HG03139 (cell line): ENCODE measurements at regions not wholly inside any gene's neighbourhood (a gene's known extent, or its start where the extent isn't known, plus 50 kb on each side); places are given as distances from the start of the nearest gene placed in this dataset.

Source experiments
- ATAC-seq: cut with Tn5 transposase; IDR thresholded peaks from one replicate; pipeline ENCODE4 v1.9.1; 2021; ENCODE audit not compliant: unreplicated experiment

GRCh38 chr4:114349543-114350175 is 248.9 kb upstream of the UGT8 start:
- ATAC-seq: no peak

- ATAC-seq: no peak
Measured at GRCh38 chr4:114358901-114359300, 239.7 kb upstream of the UGT8 start.

DNA sequence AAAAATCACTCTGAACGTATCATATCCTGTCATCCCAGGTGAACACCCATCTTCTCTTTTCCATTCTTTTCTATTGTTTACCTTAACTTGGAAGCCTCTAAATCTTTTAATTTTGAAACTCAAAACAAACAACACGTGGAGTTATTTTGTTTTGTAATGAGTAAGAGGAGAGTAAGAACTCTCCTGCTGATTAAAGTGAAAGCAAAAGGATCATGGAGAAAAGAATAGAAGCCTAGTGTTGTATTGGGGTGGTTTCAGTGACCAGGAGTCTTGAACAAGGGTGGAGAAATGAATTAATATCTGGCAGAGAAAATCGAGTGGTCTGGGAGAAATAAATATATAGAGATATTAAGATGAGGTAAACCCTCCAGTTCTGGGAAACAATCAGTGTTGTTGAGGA is 237.4 kb upstream of the UGT8 start:
- no peak for ATAC-seq

GRCh38 chr4:114364857-114365256 is 233.8 kb upstream of the UGT8 start:
- no peak for ATAC-seq

DNA sequence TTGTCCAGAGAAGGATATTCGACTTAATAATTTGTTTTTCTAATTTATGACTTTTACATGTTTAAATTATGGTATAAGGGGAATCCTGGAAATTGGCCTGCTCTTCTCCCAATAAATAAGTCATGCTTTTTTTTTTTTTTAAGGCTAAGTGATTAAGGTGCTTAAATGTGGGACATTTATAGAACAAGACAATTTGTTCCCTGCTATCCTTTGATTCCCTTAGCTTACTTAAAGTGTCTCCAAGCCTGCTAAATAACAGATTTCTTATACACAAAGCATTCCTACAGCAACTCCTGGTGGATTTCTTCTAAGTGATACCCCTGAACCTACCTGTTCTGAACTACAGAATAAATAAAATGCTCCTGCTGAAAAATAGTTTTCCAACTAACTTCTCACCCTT is 233.0 kb upstream of the UGT8 start:
- ATAC-seq: no peak

GRCh38 chr4:114366368-114366767 is 232.2 kb upstream of the UGT8 start:
- no peak for ATAC-seq

- ATAC-seq: no peak
Measured at GRCh38 chr4:114368751-114369150, 229.9 kb upstream of the UGT8 start.

- no peak for ATAC-seq
Measured at GRCh38 chr4:114373508-114373907, 225.1 kb upstream of the UGT8 start.

- no peak for ATAC-seq
Measured at GRCh38 chr4:114378305-114378903, 220.2 kb upstream of the UGT8 start.

DNA sequence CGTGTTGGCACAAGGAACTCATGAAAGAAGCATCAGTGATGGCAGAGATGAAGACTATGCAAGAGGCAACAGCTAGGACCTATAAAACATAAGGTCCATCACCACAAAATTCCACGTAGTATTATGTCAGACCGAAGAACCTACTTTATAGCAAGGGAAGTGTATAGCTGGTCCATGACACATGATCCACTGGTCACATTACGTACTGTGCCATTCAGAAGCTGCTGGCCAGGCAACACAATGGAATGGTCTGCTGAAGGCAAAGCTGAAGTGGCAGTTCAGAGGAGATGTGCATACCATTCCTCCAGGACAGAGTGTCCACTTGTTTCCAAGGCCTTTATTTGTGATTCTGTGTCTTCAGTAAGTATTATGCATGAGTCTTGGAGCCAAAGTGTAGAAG is 215.5 kb upstream of the UGT8 start:
- ATAC-seq: no peak

DNA sequence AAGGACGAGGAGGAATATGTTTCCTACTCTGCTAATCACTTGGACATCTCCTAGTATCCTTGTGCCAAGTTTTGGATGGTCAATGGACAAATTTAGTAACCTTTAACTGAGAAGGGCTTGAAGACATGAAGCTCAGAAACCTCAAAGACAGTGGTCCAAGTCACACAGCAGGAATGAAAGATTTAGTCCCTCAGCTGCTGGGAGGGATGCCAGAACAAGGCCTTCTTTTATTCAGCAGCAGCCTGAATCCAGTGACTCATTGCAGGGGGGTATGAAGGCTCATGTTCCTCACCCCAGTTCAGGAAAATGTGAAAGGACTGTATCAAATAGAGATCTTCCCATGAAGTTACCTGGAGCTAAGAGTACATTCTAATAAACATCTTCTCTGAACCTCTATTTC is 214.9 kb upstream of the UGT8 start:
- no peak for ATAC-seq

- no peak for ATAC-seq
Measured at GRCh38 chr4:114384629-114385028, 214.0 kb upstream of the UGT8 start.

GRCh38 chr4:114385195-114385985 is 213.2 kb upstream of the UGT8 start:
- ATAC-seq: no peak

- no peak for ATAC-seq
Measured at GRCh38 chr4:114386637-114387233, 211.9 kb upstream of the UGT8 start.

DNA sequence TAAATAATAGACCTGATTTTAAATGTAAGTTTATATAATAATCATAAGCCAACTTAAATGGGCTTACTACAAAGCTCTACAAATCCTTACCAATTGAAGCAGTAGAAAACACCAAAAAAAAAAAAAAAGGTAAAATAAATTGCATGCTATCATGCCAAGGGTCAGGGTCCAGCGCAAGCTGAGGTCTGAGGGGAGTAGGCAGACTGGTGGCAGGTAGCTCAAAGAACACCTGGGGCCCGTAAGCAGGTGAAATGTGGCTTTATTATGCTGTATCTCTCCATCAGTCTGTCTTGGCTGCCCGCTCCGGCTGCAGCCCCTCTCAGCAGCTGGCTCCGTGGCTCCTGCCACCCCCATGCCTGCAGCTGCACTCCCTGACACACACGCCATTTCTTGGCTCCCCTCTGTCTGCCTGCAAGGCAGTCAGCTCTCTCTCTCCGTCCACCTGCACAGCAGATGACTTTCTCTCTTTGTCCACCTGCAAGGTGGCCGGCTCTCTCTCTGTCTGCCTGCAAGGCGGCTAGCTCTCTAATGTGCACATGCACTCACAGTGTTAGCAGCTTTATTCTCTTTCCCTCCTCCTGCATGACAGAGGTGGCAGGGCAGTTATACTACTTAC is 209.4 kb upstream of the UGT8 start:
- ATAC-seq: no peak

- ATAC-seq: no peak
Measured at GRCh38 chr4:114393295-114394038, 205.1 kb upstream of the UGT8 start.

GRCh38 chr4:114396808-114397207 is 201.8 kb upstream of the UGT8 start:
- no peak for ATAC-seq

- ATAC-seq: no peak
Measured at GRCh38 chr4:114398410-114398809, 200.2 kb upstream of the UGT8 start.

DNA sequence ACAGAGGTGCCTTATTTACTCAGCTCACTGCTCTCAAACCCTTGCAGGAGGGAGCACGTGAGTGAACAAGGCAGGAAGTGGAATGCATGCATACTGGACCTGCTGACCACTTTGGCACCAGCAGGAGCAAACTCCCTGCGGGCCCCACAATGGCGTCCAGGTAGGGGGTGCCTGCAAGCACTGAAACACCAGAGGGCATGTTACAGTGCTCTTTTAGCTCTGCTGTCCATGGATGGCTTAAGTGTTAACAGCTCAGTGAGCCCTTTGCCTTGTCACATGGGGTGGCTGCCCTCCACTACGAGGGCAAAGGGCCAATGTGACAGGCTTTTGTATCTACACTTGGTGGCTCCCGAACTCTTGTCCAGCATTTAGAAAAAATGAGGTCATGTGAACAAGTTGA is 199.5 kb upstream of the UGT8 start:
- ATAC-seq: no peak

DNA sequence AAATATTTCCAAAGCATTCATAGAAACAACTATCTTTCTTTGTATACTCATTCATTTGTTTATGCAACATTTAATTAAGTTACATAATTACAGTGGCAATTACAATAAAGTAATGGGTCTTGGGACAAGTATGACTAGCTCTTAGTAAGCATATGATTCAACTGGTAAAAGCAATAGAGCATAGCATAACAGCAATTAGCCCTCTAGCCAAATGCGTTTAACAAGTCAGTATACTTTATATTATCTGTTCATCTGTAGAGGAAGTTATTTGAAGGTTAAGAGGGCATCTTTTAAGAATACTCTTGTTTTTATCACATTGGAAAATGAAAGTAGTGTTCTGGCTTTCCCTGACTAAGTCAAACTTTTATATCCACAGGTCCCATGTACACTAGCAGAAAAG is 198.1 kb upstream of the UGT8 start:
- ATAC-seq: no peak

GRCh38 chr4:114401483-114401882 is 197.1 kb upstream of the UGT8 start:
- no peak for ATAC-seq
